Activated naive CD4-positive, alpha-beta T cell treated with anti-CD3 and anti-CD28 coated beads, Interleukin-2, amount 50 U/mL, for 16 hours (primary cell): ENCODE measurements at regions not wholly inside any gene's neighbourhood (a gene's known extent, or its start where the extent isn't known, plus 50 kb on each side); places are given as distances from the start of the nearest gene placed in this dataset.
"Not testable (repeated sequence)": the region's sequence is repeated elsewhere in the genome, so short reads cannot be mapped to it uniquely, and the experiment has no call there.

Experiments
- DNase-seq: peaks from one replicate; pipeline ENCODE4 v3.0.0-alpha.2; 2020

DNA sequence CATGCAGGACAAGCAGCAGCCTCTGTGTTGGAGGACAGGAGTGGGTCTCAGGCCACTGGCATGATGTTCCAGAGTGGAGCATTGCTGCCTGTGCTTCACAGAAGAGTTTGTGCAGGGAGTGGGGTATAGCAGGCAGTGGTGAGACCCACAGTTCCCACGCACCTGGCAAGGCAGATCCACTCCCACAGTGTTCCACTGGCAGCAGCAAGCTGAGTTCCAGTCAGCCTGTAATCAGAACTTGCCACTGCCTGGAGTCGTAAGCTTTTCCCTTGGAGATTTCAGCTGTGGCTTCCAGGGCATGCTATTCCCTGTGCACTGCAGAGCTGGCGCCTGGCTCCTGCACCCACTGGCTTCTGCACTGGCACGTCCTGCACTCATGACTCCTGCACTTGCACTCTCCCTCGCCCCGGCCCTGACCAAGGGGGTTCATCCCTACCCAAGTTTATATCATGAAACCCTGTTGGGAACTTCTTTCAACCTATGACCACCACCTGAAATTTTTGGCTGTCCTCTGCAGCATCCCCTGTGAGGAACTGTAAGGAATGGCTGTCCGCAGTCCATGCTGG lies 1144.3 kb downstream of the RAPGEF2 start:
- DNase-seq, result no peak

DNA sequence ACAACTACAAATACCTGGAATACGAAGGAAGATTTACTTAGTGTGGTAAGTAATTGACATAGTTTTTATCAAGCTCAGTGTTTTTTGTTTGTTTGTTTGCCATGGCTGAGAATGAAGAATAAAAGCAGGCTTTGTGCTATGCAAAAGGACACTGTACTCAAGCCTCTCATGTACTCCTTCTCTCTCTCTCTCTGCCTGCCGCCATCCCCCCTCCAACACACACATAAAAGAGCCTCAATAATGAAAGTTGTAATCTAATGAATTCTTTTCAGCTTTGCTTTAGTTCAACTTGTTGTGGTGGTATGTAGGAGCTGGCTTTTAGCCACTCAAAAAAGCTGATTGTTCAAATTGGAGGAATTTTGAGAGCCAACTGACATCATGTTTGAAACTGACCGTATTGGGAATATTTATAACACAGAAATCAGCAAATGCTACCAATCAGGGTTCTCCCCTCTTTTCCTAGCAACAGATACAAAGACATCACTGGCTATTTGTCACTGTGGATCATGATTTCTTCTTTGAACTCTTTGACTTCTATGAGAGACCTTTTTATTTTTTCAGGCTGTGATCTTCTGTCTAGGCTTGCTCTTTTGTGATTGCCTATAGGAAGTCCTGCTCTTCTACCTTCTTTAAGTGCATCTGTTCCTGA lies 1148.8 kb downstream of the RAPGEF2 start:
- no peak for DNase-seq

DNA sequence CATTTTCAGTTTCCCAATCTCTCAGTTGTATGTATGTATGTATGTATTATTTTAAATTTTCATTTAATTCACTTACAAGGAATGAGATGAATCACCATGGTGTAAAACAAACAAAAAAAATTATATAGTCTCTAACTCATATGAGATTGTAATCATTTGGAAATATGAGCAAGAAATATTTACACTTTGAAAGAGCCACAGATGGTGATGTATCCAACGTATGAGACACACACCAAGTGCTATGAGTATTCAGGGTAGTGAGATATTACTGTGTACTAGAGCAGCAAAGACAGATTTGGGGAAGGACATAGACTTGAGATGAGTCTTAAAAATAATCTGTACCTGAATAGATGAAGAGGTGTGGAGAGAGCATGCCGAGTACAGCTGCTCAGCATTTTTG lies 1154.4 kb downstream of the RAPGEF2 start:
- DNase-seq, result no peak

- DNase-seq, result no peak
Observed at GRCh38 chr4:160265014-160265413, 1162.1 kb downstream of the RAPGEF2 start.

DNA sequence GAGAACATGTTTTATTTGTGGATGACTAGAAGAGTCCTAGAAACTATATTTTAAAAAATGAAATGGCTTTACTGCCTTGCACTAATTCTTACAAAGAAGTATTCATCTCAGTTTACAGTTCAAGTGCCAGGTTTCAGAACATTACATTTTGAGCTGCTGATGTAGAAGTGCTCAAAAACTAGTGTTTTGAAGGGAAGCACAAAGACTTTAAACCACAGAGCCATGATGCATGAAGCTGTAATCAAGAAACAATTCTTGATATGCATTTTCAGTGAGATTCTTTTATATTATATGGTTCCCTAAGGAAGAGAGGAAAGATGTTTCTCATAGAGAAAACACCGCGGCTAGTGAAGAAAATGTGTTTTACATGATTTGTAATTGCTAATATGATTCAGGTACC lies 1163.0 kb downstream of the RAPGEF2 start:
- no peak for DNase-seq

DNA sequence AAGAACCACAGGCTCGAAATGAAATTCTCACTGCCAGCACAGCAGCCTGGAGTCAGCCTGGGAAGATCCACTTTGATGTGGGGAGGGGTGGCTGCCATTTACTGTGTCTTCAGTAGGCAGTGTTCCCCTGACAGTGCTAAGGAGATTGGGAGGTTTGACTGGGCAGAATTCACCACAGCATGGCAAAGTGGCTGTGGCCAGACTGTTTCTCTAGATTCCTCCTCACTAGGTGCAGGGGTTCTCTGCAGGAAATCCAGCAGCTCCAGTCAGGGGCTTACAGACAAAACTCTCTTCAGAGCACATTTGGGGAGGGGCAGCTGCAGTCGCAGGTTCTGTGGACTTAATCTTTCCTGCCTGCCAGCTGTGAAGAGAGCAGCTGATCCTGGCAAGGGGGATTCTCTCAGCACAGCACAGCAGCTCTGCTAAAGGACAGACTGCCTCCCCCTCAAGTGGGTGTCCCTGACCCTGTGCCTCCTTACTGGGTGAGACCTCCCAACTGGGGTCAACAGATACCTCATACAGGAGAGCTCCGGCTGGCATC lies 1174.0 kb downstream of the RAPGEF2 start:
- DNase-seq, result no peak

GRCh38 chr4:160283081-160283480 lies 1180.2 kb downstream of the RAPGEF2 start:
- no peak for DNase-seq

DNA sequence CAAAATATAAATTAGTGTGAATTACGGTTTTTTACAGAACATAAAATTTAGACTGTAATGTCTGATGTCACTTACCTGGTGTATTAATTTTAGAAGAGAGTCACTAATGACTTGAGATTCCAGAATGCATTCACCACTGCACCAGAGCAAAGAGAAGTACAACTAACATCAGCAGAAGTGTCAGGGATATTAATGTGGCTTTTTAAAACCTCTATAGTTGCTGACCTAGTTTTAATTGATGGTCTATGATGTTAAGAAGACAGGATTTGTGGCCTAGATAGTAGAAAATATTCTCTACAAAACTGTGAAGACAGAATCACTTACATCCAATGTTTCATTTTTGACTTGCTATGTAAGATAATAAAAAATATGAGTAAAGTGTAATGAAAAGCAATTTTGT lies 1181.6 kb downstream of the RAPGEF2 start:
- no peak for DNase-seq

- no peak for DNase-seq
Observed at GRCh38 chr4:160286051-160286450, 1183.2 kb downstream of the RAPGEF2 start.

- no peak for DNase-seq
Observed at GRCh38 chr4:160296476-160296875, 1193.6 kb downstream of the RAPGEF2 start.

GRCh38 chr4:160299177-160299576 lies 1196.3 kb downstream of the RAPGEF2 start:
- DNase-seq, result no peak

DNA sequence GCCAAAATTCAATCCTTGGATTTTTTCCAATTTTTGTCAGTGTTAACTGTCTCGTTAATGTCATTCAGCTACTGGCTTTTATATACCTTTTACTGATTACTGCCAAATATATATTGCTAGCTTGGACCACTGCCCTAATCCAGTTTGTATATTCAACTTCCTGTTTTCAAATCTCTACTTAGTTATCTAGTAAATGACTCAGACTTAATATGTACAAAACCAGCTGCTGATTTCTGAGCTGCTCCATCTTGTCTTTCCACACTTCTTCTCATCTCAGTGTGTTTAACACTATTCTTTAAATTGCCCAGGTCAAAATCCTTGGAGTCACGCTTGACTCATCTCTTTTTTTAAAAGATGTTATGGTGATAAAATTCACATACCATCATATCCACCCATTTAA lies 1196.7 kb downstream of the RAPGEF2 start:
- no peak for DNase-seq

GRCh38 chr4:160316036-160316435 lies 1213.2 kb downstream of the RAPGEF2 start:
- no peak for DNase-seq

DNA sequence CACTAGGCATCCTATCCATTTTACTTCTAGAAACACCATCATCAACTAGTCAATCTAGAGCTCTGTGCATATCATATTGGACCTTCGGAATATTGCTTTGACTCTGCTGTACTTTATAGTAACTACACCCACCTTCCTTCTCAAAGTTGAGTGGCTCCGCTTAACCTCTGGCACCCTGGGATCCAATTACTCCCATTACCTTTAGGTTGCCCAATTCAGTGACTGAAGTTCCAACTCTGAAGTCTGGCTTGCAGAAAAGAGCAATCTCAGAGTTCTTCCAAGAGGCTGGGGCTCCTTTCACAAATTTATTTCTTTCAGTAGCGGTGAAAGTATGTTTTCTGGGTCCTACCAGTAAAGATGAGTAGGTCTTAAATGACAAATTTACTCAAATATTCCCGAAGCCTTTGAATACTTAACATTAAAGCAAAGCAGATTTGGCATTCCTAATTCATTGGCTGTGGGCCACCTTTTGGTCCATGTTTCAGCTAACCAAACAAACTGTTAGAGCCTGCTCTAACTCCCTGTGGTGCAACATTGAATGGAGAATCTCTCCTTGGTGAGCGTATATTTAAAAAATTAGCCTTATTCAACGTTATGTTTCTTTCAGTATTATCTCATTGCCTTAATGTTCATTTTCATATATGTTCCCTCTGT lies 1215.8 kb downstream of the RAPGEF2 start:
- DNase-seq, result no peak

DNA sequence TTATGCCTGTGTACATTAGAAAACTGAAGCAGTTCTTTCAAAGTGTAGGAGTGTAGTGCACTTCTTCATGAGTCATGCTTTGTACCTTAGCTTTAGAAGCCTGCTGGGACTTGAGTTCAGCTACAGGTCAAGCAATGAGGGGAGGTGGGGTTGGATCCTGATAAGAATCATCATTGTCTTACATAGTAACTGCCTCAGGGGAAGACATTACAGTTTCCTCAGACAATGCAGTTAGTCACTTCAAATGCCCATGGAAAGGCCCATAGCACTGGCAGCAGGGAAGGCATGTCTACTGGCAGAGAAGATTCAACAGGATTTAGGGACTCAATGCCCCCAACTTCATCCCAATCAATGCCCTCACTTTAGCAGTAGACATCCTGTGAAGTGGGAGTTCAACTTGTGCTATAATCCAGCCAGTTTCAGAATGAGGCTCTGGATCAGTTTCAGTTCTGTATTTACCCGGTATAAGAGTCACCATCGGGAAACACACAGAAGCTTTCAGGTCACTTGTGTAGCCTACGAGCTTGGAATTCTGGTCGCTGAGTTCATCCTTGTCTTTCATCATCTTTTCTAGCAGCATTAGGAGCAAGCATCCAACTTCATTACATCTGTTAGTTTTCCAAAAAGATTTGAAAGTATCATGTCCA lies 1216.5 kb downstream of the RAPGEF2 start:
- DNase-seq, result no peak

DNA sequence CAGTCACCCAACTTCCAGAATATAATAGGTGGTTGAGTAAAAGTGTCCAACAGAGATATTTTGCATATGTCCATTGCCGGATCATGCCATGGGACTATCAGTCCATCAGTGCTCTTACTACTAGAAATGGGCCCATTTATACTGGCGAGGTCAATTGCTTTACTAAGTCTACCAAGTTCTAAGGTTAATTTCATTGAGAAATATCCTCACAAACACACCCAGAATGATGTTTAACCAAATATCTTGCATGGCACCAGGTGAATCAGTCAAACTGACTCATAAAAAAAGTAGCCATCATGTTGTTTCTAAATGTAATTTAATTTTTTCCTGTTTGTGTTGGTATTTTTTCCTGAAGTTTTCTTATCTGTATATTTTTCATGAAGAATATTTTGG lies 1217.0 kb downstream of the RAPGEF2 start:
- no peak for DNase-seq

GRCh38 chr4:160326110-160326509 lies 1223.2 kb downstream of the RAPGEF2 start:
- DNase-seq, result no peak

DNA sequence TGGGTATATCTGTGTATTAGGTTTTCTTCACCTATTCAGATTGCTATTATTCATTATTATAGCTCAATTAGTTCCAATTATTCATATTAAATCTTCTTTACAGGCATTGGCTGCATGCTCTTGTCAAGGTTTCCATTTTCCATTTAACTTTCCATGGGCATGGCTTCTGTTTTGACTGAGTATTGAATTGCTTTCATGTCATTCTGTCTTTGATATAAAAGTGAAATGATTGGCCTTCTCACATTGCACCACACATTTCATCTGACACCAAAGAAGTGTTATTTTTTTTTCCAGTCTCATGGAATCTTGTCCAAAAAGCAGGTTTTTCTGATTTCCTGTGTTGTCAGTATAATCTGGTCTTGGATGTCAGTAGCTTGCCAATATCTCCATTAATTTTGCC lies 1244.3 kb downstream of the RAPGEF2 start:
- no peak for DNase-seq

DNA sequence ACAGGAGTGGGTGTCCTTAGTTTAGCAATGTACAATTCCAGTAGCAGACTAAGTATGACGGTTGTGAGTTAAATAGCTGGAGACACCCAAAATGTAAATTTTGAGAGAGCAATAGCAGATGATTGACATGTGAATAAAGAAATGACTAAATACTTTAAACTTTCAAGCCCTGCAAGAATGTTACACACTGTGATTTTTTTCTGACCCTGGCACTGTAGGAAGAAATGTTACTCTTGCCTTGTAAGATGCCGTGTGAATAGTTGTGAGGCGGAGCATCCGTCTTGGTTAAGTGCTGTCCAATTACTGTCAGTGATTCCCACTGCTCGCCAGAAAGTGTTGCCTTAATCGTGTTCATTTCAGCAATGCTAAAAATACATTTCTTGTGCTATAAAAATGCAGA lies 1248.1 kb downstream of the RAPGEF2 start:
- DNase-seq, result no peak

- no peak for DNase-seq
Observed at GRCh38 chr4:160352637-160353036, 1249.8 kb downstream of the RAPGEF2 start.

DNA sequence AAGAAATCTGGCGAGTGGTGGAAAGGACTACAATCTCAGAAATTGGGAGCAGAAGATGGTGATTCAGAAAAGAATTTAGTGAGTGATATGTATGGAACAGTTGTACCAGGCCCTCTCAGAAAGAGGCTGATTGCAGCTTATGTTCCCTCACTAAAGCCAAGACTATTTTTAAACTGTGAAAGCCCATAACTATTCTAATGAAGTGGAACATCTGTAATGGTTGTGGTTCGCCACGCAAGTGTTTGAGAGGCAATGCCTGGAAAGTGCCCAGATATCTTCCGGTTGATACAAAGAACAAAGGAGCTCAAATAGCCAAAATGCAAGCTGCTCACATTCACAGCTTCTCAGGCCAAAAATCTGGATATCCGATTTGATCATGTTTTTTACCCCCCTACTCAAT lies 1250.7 kb downstream of the RAPGEF2 start:
- no peak for DNase-seq

DNA sequence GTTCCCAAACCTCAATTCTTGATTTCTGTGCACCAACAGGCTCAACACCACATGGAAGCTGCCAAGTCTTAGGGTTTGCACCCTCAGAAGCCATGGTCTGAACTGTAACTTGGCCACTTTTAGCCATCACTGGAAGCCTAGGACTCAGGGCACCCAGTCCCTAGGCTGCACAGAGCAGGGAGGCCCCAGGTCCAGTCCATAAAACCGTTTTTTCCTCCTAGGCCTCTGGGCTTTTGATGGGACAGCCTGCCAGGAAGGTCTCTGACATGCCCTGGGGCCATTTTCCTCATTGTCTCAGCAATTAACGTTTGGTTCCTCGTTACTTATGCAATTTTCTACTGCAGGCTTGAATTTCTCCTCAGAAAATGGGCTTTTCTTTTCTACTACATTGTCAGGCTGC lies 1259.6 kb downstream of the RAPGEF2 start:
- no peak for DNase-seq

DNA sequence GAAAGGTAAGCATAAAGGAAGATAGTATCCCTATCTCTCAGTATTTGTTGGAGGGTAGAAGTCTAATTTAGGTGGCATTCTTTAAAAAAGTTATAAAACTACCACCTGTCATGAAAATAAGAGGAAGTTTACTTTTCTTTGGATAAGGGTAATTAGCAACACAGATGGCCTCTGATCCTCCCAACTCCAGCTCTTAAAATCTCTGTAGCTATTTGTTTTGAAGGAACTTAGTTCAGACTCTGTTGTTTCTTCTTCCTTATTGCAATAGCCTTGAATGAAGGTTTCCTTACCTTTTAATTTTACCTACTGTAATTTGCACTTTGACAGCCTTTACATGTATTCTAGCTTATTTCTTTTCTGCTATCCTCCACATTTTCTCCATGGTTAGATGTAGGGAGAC lies 1261.3 kb downstream of the RAPGEF2 start:
- no peak for DNase-seq

GRCh38 chr4:160364665-160365064 lies 1261.8 kb downstream of the RAPGEF2 start:
- not testable (repeated sequence) for DNase-seq
